Activated T-cell treated with anti-CD3 and anti-CD28 coated beads, Interleukin-2, amount 50 U/mL, for 24 hours (primary cell): ENCODE measurements at regions not wholly inside any gene's neighbourhood (a gene's known extent, or its start where the extent isn't known, plus 50 kb on each side); places are given as distances from the start of the nearest gene placed in this dataset.
"Not testable (repeated sequence)": the region's sequence is repeated elsewhere in the genome, so short reads cannot be mapped to it uniquely, and the experiment has no call there.

Experiments used
- DNase-seq: peaks from one replicate; pipeline ENCODE4 v3.0.0-alpha.2; 2020
- H3K27ac Mint-ChIP-seq: 2 replicates; pipeline ENCODE4 v1.8.0; 2020; ENCODE audit warnings: mild to moderate bottlenecking, mixed read lengths
- H3K27me3 Mint-ChIP-seq: 2 replicates; pipeline ENCODE4 v1.8.0; 2020; ENCODE audit warnings: mixed read lengths
- H3K36me3 Mint-ChIP-seq: 2 replicates; pipeline ENCODE4 v1.8.0; 2020; ENCODE audit warnings: low read depth, mixed read lengths
- H3K4me1 Mint-ChIP-seq: 2 replicates; pipeline ENCODE4 v1.8.0; 2020; ENCODE audit warnings: low read depth, mixed read lengths
- H3K4me3 Mint-ChIP-seq: 2 replicates; pipeline ENCODE4 v1.8.0; 2020; ENCODE audit warnings: mild to moderate bottlenecking, moderate library complexity, mixed read lengths
- H3K9me3 Mint-ChIP-seq: 2 replicates; pipeline ENCODE4 v1.8.0; 2020; ENCODE audit warnings: mixed read lengths

- no peak overlapping the region for H3K27ac Mint-ChIP-seq
- no peaks in the 10 kb centered on the region for H3K9me3 Mint-ChIP-seq
- no peak for DNase-seq
- H3K27me3 Mint-ChIP-seq: no peaks in the 10 kb centered on the region
- no peaks in the 10 kb centered on the region for H3K4me1 Mint-ChIP-seq
- no peak overlapping the region for H3K4me3 Mint-ChIP-seq
- H3K36me3 Mint-ChIP-seq: no peaks in the 10 kb centered on the region
Observed at GRCh38 chr1:26626994-26627393, 68.8 kb upstream of the ARID1A start.

- no peaks in the 10 kb centered on the region for H3K9me3 Mint-ChIP-seq
- no peak for DNase-seq
- no peaks in the 10 kb centered on the region for H3K4me1 Mint-ChIP-seq
- H3K27me3 Mint-ChIP-seq: no peaks in the 10 kb centered on the region
- H3K4me3 Mint-ChIP-seq: no peak overlapping the region
- no peak overlapping the region for H3K27ac Mint-ChIP-seq
- no peaks in the 10 kb centered on the region for H3K36me3 Mint-ChIP-seq
Observed at GRCh38 chr1:26627954-26628353, 67.9 kb upstream of the ARID1A start.

DNA sequence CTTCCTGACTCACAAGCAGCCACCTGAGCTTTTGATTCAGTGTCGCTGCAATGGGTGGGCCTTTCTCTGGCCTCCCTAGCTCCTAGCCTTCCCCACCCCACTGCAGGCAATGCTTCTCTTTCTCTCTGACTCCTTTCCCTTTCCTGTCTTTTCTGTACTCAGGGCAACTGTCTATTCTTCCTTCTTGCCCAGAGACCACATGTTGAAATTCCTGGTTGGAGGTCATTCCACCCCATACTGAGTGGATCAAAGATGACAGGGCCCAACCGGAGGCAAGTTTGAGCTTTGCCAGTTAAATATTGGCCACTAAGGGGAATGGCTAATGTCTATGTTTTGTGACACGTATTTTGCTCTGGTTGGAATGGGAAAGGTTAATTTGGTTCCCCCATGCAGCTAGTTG, 65.2 kb upstream of the ARID1A start:
- Mint-ChIP-seq H3K27ac (peak overlapping the region; percentile 18), H3K4me1 (no peaks in the 10 kb centered on the region), H3K9me3 (no peaks in the 10 kb centered on the region), H3K36me3 (no peaks in the 10 kb centered on the region), H3K27me3 (no peaks in the 10 kb centered on the region), H3K4me3 (no peak overlapping the region)
- DNase-seq: no peak

DNA sequence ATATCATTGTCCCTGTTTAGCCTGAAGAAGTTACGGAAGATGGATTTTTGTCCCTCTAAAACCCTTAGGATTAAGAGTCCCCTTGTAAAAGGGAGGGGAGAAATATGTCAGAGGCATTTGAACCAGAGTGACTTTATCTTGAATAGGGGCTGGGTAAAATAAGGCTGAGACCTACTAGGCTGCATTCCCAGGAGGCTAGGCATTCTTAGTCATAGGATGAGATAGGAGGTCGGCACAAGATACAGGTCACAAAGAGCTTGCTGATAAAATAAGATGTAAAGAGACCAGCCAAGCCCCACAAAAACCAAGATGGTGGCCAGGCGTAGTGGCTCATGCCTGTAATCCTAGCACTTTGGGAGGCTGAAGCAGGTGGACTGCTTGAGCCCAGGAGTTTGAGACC, 60.0 kb upstream of the ARID1A start:
- not testable (repeated sequence) for H3K36me3 Mint-ChIP-seq, H3K4me1 Mint-ChIP-seq, H3K4me3 Mint-ChIP-seq, H3K27ac Mint-ChIP-seq, DNase-seq, H3K27me3 Mint-ChIP-seq, H3K9me3 Mint-ChIP-seq

GRCh38 chr1:26645734-26646133, 50.1 kb upstream of the ARID1A start:
- Mint-ChIP-seq H3K4me1 (no peaks in the 10 kb centered on the region), H3K27ac (no peak overlapping the region)
- DNase-seq: no peak

More at GRCh38 chr1:26645734-26646133, 50.1 kb upstream of the ARID1A start:
- Mint-ChIP-seq H3K36me3 (no peaks in the 10 kb centered on the region), H3K27me3 (no peaks in the 10 kb centered on the region), H3K4me3 (no peak overlapping the region), H3K9me3 (no peaks in the 10 kb centered on the region)
